ENCODE measurements at regions not wholly inside any gene's neighbourhood (a gene's known extent, or its start where the extent isn't known, plus 50 kb on each side); places are given as distances from the start of the nearest gene placed in this dataset.

DNA sequence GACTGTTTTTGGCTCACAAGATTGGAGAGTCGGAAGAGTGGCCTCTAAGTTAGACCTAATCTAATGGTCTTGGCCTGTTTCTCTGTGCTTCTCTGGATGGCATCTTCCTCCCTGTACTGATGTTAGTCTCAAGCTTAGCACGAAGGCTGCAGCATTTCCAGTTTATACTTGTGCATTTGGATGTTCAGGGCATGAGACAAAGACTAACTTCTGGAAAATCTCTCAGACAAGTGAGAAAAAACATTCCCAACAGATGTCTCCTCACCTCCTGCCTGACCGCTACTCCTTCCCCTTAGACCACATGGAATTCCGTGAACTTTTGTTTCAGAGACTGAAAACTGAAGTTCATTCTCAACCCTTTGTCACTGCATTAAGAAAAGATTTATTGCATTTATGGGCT, 410.8 kb upstream of the MCTP2 start:
- TF ChIP-seq CTCF (IDR thresholded peaks at IDR 0.05 in 4 of 5, conservative IDR thresholded peaks at IDR 0.05 in 1 of 5) (no peak), POLR2A (IDR thresholded peaks at IDR 0.05) (no peak)
- Histone ChIP-seq H3K27me3 (no peaks in the 10 kb centered on the region), H3K4me1 (no peaks in the 10 kb centered on the region), H3K4me3 (no peak overlapping the region), H3K36me3 (no peaks in the 10 kb centered on the region), H3K9me3 (no peaks in the 10 kb centered on the region), H3K27ac (no peak overlapping the region)
- in situ Hi-C loops (cut with MboI; ENCODE audit: low sequenced_read_pairs in 4 of 4) (no loop called here), intact Hi-C loops (cut with DNase I; ENCODE audit: low total_unique reads) (no loop called here)
- no peak for DNase-seq
- ATAC-seq = no peak

GRCh38 chr15:93819826-93820225, 411.5 kb upstream of the MCTP2 start:
- no peaks in the 10 kb centered on the region for H3K4me1 ChIP-seq
- DNase-seq = no peak
- no peak for ATAC-seq
- H3K36me3 ChIP-seq = no peaks in the 10 kb centered on the region
- no peaks in the 10 kb centered on the region for H3K27me3 ChIP-seq
- no peak for TF ChIP-seq POLR2A (IDR thresholded peaks at IDR 0.05)
- TF ChIP-seq CTCF (IDR thresholded peaks at IDR 0.05 in 4 of 5, conservative IDR thresholded peaks at IDR 0.05 in 1 of 5) = no peak
- no peak overlapping the region for H3K27ac ChIP-seq
- no peaks in the 10 kb centered on the region for H3K9me3 ChIP-seq
- intact Hi-C loops (cut with DNase I; ENCODE audit: low total_unique reads) (no loop called here), in situ Hi-C loops (cut with MboI; ENCODE audit: low sequenced_read_pairs in 4 of 4) (no loop called here)
- no peak overlapping the region for H3K4me3 ChIP-seq

DNA sequence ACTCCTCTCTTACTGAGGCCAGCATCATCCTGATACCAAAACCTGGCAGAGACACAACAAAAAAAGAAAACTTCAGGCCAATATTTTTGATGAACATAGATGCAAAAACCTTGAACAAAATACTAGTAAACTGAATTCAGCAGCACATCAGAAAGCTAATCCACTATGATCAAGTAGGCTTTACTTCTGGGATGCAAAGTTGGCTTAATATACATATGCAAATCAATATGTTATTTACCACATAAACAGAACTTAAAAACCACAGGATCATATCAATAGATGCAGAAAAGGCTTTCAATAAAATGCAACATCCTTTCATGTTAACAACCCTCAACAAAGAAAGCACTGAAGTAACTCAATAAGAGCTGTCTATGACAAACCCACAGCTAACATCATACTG, 414.5 kb upstream of the MCTP2 start:
- in situ Hi-C loops (cut with MboI; ENCODE audit: low sequenced_read_pairs in 4 of 4) = no loop called here
- intact Hi-C loops (cut with DNase I; ENCODE audit: low total_unique reads) = no loop called here
- no peak overlapping the region for H3K4me3 ChIP-seq
- no peaks in the 10 kb centered on the region for H3K36me3 ChIP-seq
- H3K9me3 ChIP-seq = no peaks in the 10 kb centered on the region
- no peaks in the 10 kb centered on the region for H3K4me1 ChIP-seq
- H3K27me3 ChIP-seq = no peaks in the 10 kb centered on the region
- TF ChIP-seq CTCF (IDR thresholded peaks at IDR 0.05 in 4 of 5, conservative IDR thresholded peaks at IDR 0.05 in 1 of 5) = no peak
- no peak for TF ChIP-seq POLR2A (IDR thresholded peaks at IDR 0.05)
- no peak overlapping the region for H3K27ac ChIP-seq
- ATAC-seq (no peak), DNase-seq (no peak)

DNA sequence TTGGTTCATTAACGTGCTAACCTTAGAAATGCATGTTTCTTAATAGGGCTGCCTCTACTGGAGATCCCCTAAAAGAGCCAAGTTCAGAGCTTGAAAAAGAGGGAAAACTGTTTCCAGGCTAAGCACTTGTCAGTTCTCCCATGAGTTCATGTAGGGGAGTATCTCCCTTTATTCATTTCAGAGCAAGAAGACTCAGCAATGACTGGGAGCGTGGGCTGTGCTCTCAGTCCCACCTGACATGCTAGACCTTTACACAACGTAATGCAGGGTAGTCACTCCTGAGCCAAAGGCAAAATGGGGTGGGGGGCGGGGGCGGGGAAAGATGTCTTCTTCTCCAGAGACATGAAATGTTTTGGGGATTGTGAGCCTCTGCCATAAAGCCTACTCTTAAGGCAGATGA, 420.1 kb upstream of the MCTP2 start:
- Histone ChIP-seq H3K4me3 (no peak overlapping the region), H3K27me3 (no peaks in the 10 kb centered on the region), H3K27ac (no peak overlapping the region), H3K4me1 (no peaks in the 10 kb centered on the region), H3K36me3 (no peaks in the 10 kb centered on the region), H3K9me3 (no peaks in the 10 kb centered on the region)
- ATAC-seq (no peak), DNase-seq (no peak)
- TF ChIP-seq CTCF (IDR thresholded peaks at IDR 0.05 in 4 of 5, conservative IDR thresholded peaks at IDR 0.05 in 1 of 5) = no peak
- TF ChIP-seq POLR2A (IDR thresholded peaks at IDR 0.05) = no peak
- in situ Hi-C loops (cut with MboI; ENCODE audit: low sequenced_read_pairs in 4 of 4) = no loop called here
- intact Hi-C loops (cut with DNase I; ENCODE audit: low total_unique reads) = no loop called here

DNA sequence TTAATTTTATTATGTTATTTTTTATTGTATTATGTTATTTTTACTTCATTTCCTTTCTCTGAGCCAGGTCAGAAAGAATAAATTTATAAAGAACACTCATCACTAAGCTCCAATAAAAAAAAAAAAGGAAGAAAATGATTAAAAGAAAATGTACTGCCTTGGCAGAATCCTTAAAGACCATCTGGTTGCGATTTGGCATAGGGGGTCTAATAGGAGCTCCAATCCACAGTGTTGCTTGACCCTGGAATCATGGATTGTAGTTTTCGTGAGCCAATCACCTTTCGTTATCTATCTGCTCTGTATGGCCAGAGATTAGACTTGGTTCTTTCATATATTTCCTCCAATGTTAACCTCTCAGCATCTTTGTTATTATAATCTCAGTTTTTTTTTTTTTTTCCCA, 421.8 kb upstream of the MCTP2 start:
- H3K9me3 ChIP-seq = no peaks in the 10 kb centered on the region
- no peaks in the 10 kb centered on the region for H3K4me1 ChIP-seq
- no peaks in the 10 kb centered on the region for H3K36me3 ChIP-seq
- H3K27me3 ChIP-seq = no peaks in the 10 kb centered on the region
- no peak for ATAC-seq
- in situ Hi-C loops (cut with MboI; ENCODE audit: low sequenced_read_pairs in 4 of 4) (no loop called here), intact Hi-C loops (cut with DNase I; ENCODE audit: low total_unique reads) (no loop called here)
- H3K4me3 ChIP-seq = no peak overlapping the region
- TF ChIP-seq CTCF (IDR thresholded peaks at IDR 0.05 in 4 of 5, conservative IDR thresholded peaks at IDR 0.05 in 1 of 5) = no peak
- no peak for TF ChIP-seq POLR2A (IDR thresholded peaks at IDR 0.05)
- DNase-seq = no peak
- no peak overlapping the region for H3K27ac ChIP-seq

Measured in gastrocnemius medialis (tissue), 4 donors.